GM19452 (cell line): ENCODE measurements at regions not wholly inside any gene's neighbourhood (a gene's known extent, or its start where the extent isn't known, plus 50 kb on each side); places are given as distances from the start of the nearest gene placed in this dataset.
"Not testable (repeated sequence)": the region's sequence is repeated elsewhere in the genome, so short reads cannot be mapped to it uniquely, and the experiment has no call there.

Experiments
- ATAC-seq: cut with Tn5 transposase; IDR thresholded peaks from one replicate; pipeline ENCODE4 v1.9.1; 2021; ENCODE audit not compliant: unreplicated experiment

GRCh38 chr6:91279740-91280493 lies 693.0 kb upstream of the MAP3K7 start:
- no peak for ATAC-seq

DNA sequence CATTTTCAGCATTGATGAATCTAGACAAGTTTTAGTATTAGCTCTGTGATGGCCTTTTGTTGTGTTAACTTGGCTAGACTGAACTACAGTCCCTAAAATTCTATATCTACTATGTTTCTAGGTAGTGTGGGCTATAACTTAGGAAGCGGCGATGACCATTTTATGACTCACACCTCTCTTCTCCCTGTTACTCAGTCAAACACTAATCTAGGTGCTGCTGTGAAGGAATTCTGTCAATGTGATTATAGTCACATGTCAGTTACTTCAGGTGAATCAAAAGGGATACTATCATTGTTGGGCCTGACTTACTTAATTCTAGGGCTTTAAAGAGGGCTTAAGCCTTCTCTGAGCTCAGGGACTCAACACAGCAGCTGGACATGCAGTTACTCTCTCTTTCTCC lies 691.5 kb upstream of the MAP3K7 start:
- ATAC-seq, result no peak

GRCh38 chr6:91276315-91276714 lies 689.4 kb upstream of the MAP3K7 start:
- ATAC-seq, result no peak

- no peak for ATAC-seq
Measured at GRCh38 chr6:91273729-91274128, 686.9 kb upstream of the MAP3K7 start.

DNA sequence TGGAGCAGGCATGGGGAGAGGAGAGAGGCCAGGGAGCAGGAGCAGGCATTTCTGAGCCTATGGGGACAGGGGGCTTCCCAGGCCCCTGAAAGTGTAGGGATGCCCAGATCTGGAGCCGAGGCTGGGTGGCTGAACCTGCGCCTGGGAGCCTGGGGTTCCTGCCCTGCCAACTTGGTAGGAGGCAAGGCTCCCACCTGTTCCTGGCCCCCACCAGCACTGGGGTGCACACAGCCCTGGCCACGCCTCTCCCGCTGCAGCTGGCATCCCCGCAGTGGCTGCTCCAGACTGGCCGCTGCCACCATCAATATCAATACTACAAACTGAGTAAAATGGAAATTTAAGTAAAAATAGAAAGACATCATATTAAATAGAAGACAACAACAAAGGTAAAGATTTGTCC lies 684.9 kb upstream of the MAP3K7 start:
- no peak for ATAC-seq

DNA sequence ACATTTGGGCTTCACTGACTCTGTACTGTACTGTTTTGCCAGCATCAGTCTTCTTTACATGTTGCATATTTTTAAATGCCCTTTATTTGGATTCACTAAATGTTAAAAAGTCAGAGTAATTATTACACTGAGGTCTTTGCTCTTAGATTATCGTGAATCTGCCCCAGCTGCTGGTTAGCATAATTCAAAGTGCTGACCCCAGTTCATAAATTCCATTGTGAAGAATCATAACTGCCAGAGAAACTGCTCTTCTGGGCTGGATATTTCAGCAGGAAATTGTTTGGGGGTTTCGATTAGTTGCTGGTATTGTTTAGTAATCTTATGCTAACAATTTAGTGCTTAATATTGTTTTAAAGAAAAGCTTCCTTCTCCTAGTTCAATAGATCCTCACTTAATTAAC lies 682.1 kb upstream of the MAP3K7 start:
- no peak for ATAC-seq

DNA sequence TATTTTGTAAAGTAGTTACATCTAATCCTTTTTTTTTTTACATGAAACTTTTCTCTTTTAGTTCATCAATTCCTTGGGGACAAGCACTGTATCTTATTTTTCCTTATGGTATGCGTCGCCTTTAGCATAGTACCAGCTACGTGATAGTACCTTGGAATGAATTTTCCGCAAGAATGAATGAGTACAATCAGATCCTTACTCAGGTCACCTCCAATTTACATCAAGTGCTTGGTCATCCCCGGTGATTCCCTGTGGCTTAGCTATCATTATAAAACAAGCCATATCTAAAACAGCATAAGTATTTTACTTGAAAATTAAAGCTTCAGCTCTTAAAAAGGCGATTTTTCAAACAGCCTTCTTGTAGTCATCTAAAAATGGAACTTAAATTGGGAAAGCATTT lies 680.4 kb upstream of the MAP3K7 start:
- no peak for ATAC-seq

DNA sequence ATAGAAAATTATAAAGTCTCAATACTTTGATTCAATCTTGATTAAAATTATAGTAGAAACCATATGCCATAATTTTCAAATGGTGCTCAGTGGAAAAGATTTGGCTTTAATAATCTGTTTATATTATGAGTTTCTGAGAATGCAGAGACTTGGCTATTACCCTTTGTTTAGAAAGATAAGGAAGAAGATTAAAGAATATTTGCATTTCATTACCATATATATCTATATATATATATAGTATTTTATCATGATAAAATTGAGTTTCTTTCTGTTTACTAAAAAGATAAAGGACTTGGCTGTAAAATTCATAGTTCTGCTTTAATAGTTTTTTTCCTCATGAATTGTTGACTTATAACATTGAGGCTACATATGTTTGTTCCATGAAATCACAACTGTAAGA lies 679.3 kb upstream of the MAP3K7 start:
- ATAC-seq, result no peak

GRCh38 chr6:91243436-91243835 lies 656.6 kb upstream of the MAP3K7 start:
- ATAC-seq, result no peak

DNA sequence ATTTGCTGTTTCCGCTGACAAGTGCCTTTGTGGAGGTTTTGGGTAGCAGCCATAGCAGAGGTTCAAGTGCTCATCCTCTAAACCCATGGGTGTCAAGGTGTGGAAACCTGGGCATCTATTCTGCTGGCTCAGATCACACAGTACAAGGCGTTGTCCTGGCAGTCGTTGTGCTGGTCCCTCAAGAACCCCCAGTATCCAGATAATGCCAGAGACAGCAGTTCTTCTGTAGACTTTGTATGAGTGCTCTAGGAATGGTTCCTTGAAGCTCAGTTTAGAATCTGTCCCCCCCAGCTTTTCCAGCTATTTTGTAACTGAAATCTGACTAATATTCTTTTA lies 655.7 kb upstream of the MAP3K7 start:
- ATAC-seq, result no peak

- no peak for ATAC-seq
Measured at GRCh38 chr6:91241946-91242613, 655.2 kb upstream of the MAP3K7 start.

GRCh38 chr6:91240878-91241603 lies 654.2 kb upstream of the MAP3K7 start:
- ATAC-seq, result peak; percentile 58

GRCh38 chr6:91221072-91221720 lies 634.3 kb upstream of the MAP3K7 start:
- no peak for ATAC-seq

DNA sequence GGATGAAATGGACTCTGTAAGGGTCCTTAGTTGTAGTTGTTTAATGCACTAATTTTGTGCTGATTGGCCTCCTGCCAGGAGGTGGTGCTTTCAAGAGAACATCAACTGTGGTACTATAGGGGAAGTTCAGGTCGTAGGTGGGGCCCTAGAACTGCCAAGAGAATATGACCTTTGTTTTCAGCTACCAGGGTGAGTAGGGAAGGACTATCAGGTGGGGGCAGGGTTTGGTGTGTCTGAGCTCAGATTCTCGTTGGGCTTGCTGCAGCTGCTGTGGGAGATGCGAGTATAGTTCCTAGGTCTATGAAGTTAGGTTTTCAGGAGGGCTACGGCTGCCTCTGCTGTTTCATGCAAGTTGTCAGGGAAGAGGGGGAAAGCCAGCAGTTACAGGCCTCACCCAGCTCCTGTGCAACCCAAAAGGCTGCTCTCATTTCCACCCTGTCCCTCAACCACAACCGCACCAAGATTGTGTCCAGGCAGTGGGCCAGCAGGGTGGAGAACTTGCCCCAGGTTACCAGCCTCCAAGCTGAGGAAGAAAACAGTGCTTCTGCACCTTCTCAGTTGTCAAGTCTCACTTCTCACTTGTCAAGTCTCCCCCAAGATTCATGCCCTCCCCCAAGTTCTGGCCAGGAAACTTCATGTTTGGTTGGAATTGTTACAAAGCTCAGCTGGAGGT lies 626.5 kb upstream of the MAP3K7 start:
- ATAC-seq, result no peak

- no peak for ATAC-seq
Measured at GRCh38 chr6:91198588-91199255, 611.9 kb upstream of the MAP3K7 start.

DNA sequence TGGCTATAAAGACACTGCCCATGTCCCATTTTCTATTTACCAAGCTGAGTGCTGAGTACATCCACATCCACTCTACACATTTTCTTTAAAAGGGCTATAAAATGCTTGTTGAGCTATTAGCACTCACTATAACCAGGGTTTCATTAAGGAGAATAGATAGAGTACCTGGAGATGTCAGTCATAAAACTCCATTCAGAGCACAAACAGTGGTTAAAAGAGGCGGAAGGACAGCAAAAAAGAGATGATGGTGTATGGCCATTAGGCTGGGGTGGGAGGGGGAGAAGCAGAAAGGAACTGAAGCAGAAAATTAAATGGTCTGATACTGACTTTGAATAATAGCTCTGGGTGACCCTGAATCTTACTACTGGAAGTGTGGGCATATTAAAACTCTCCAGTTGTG lies 609.9 kb upstream of the MAP3K7 start:
- no peak for ATAC-seq

GRCh38 chr6:91193446-91193845 lies 606.6 kb upstream of the MAP3K7 start:
- ATAC-seq, result no peak

- ATAC-seq, result not testable (repeated sequence)
Measured at GRCh38 chr6:91190041-91190440, 603.2 kb upstream of the MAP3K7 start.

DNA sequence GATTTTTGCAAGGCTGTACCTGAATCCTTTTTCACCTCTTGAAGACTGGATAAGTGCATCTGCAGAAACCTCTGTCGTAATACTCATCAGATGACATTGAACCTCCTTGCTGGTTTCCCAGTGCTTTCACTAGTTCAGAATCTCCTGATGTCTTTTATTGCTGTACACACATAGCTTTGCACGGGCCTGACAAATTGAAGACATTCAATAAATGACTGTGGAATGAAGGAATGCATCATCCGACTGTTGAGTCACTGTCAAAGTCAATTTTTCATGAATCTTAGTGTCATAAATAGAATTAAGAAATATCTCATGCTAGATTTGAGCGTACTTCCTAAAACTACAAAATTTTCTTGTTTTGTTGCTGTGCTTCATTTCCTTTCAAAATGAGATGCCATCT lies 598.2 kb upstream of the MAP3K7 start:
- ATAC-seq, result no peak

DNA sequence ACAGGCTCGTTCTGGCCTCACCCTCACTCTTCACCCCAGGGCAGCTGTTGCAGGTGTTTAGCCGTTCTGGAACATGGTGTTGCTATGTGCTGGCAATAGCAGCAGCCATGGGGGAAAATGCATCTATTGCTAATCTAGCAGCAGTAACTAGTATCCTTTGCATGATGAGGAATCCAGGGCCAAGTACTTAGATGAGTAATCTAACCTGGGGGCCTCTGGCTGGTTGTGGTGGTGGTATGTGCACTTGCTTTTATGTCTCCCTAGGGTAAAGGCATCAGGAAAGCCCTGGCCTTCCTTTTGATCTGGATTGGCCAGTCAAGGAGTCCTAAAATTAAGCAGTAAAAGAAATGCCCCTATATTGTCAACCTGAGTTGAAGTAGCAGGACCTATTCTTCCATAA lies 594.5 kb upstream of the MAP3K7 start:
- no peak for ATAC-seq

GRCh38 chr6:91173651-91174050 lies 586.8 kb upstream of the MAP3K7 start:
- ATAC-seq, result no peak
